GM21717 (cell line): ENCODE measurements at regions not wholly inside any gene's neighbourhood (a gene's known extent, or its start where the extent isn't known, plus 50 kb on each side); places are given as distances from the start of the nearest gene placed in this dataset.
"Not testable (repeated sequence)": the region's sequence is repeated elsewhere in the genome, so short reads cannot be mapped to it uniquely, and the experiment has no call there.

ENCODE experiments used
- ATAC-seq: cut with Tn5 transposase; IDR thresholded peaks from one replicate; pipeline ENCODE4 v1.9.1; 2021; ENCODE audit warnings: mild to moderate bottlenecking, moderate library complexity; ENCODE audit not compliant: unreplicated experiment

GRCh38 chr14:49036984-49037516 is 549.1 kb downstream of the RPS29 start:
- ATAC-seq: no peak

- no peak for ATAC-seq
These were observed 549.9 kb downstream of the RPS29 start for GRCh38 chr14:49036266-49036665.

GRCh38 chr14:49033131-49033530 is 553.0 kb downstream of the RPS29 start:
- no peak for ATAC-seq

GRCh38 chr14:49031710-49032109 is 554.5 kb downstream of the RPS29 start:
- ATAC-seq: not testable (repeated sequence)

- peak; percentile 58 for ATAC-seq
These were observed 566.6 kb downstream of the RPS29 start for GRCh38 chr14:49019467-49020115.

- ATAC-seq: no peak
These were observed 568.7 kb downstream of the RPS29 start for GRCh38 chr14:49017447-49017846.

- no peak for ATAC-seq
These were observed 569.8 kb downstream of the RPS29 start for GRCh38 chr14:49016381-49016780.

- no peak for ATAC-seq
These were observed 571.7 kb downstream of the RPS29 start for GRCh38 chr14:49014476-49014875.

GRCh38 chr14:49008363-49008762 is 577.8 kb downstream of the RPS29 start:
- ATAC-seq: no peak

GRCh38 chr14:48991141-48991540 is 595.0 kb downstream of the RPS29 start:
- no peak for ATAC-seq

GRCh38 chr14:48983351-48983888 is 602.8 kb downstream of the RPS29 start:
- no peak for ATAC-seq

- no peak for ATAC-seq
These were observed 611.2 kb downstream of the RPS29 start for GRCh38 chr14:48974994-48975393.

- ATAC-seq: no peak
These were observed 613.0 kb downstream of the RPS29 start for GRCh38 chr14:48973151-48973550.

- no peak for ATAC-seq
These were observed 615.2 kb downstream of the RPS29 start for GRCh38 chr14:48970943-48971342.

- ATAC-seq: no peak
These were observed 618.8 kb downstream of the RPS29 start for GRCh38 chr14:48967419-48967818.

GRCh38 chr14:48963231-48963790 is 622.9 kb downstream of the RPS29 start:
- no peak for ATAC-seq

- ATAC-seq: no peak
These were observed 628.7 kb downstream of the RPS29 start for GRCh38 chr14:48957486-48957885.

- ATAC-seq: no peak
These were observed 630.3 kb downstream of the RPS29 start for GRCh38 chr14:48955857-48956256.

GRCh38 chr14:48954446-48954845 is 631.7 kb downstream of the RPS29 start:
- ATAC-seq: no peak

- no peak for ATAC-seq
These were observed 641.4 kb downstream of the RPS29 start for GRCh38 chr14:48944809-48945208.

GRCh38 chr14:48943913-48944312 is 642.3 kb downstream of the RPS29 start:
- no peak for ATAC-seq

- no peak for ATAC-seq
These were observed 648.5 kb downstream of the RPS29 start for GRCh38 chr14:48937541-48938195.
